ENCODE measurements at regions not wholly inside any gene's neighbourhood (a gene's known extent, or its start where the extent isn't known, plus 50 kb on each side); places are given as distances from the start of the nearest gene placed in this dataset.

- Histone ChIP-seq H3K36me3 (ENCODE audit: control insufficient read depth in 4 of 4, insufficient read depth in 3 of 4, low read depth in 1 of 4, low read length in 3 of 4) (no peaks in the 10 kb centered on the region), H3K27me3 (ENCODE audit: control insufficient read depth in 4 of 4, insufficient read depth in 4 of 4, low read length in 3 of 4) (no peaks in the 10 kb centered on the region), H3K4me3 (ENCODE audit: low read depth in 1 of 3, low read length in 3 of 3) (no peak overlapping the region), H3K9ac (ENCODE audit: low read depth in 1 of 2, low read length in 2 of 2) (no peak overlapping the region), H3K27ac (ENCODE audit: low read depth in 1 of 2, low read length in 2 of 2) (no peak overlapping the region), H3K4me1 (ENCODE audit: control insufficient read depth in 4 of 4, insufficient read depth in 4 of 4, low read length in 3 of 4) (no peaks in the 10 kb centered on the region), H3K9me3 (ENCODE audit: control insufficient read depth in 4 of 4, low read length in 3 of 4) (no peaks in the 10 kb centered on the region)
- DNase-seq (ENCODE audit: low spot score), result no peak
- TF ChIP-seq MAX (IDR thresholded peaks at IDR 0.05) (no peak), FOXA1 (IDR thresholded peaks at IDR 0.05) (no peak), CTCF (IDR thresholded peaks at IDR 0.05; ENCODE audit: low read depth, low read length, missing input control) (no peak), TAF1 (conservative IDR thresholded peaks at IDR 0.05) (no peak), NR2F2 (IDR thresholded peaks at IDR 0.05) (no peak), EGR1 (IDR thresholded peaks at IDR 0.05; ENCODE audit: low read depth in 2 of 2) (no peak), ATF3 (IDR thresholded peaks at IDR 0.05) (no peak), HNF4G (IDR thresholded peaks at IDR 0.05) (no peak), RXRA (IDR thresholded peaks at IDR 0.05) (no peak), HNF4A (conservative IDR thresholded peaks at IDR 0.05) (no peak), RAD21 (IDR thresholded peaks at IDR 0.05) (no peak)
Observed at GRCh38 chr12:82187011-82187410, 171.2 kb downstream of the CCDC59 start.

- Histone ChIP-seq H3K9ac (ENCODE audit: low read depth in 1 of 2, low read length in 2 of 2) (no peak overlapping the region), H3K27me3 (ENCODE audit: control insufficient read depth in 4 of 4, insufficient read depth in 4 of 4, low read length in 3 of 4) (no peaks in the 10 kb centered on the region), H3K27ac (ENCODE audit: low read depth in 1 of 2, low read length in 2 of 2) (no peak overlapping the region), H3K9me3 (ENCODE audit: control insufficient read depth in 4 of 4, low read length in 3 of 4) (no peaks in the 10 kb centered on the region), H3K4me3 (ENCODE audit: low read depth in 1 of 3, low read length in 3 of 3) (no peak overlapping the region), H3K36me3 (ENCODE audit: control insufficient read depth in 4 of 4, insufficient read depth in 3 of 4, low read depth in 1 of 4, low read length in 3 of 4) (no peaks in the 10 kb centered on the region), H3K4me1 (ENCODE audit: control insufficient read depth in 4 of 4, insufficient read depth in 4 of 4, low read length in 3 of 4) (no peaks in the 10 kb centered on the region)
- 77% methylated on average over 6 of the region's 6 CpGs for WGBS
- TF ChIP-seq GABPA (IDR thresholded peaks at IDR 0.05 in 1 of 2, conservative IDR thresholded peaks at IDR 0.05 in 1 of 2), result no peak
- TF ChIP-seq HNF4A (conservative IDR thresholded peaks at IDR 0.05), result no peak
- TF ChIP-seq TAF1 (conservative IDR thresholded peaks at IDR 0.05), result no peak
- TF ChIP-seq MAX (IDR thresholded peaks at IDR 0.05), result no peak
- no peak for TF ChIP-seq RXRA (IDR thresholded peaks at IDR 0.05)
- no peak for TF ChIP-seq JUND (IDR thresholded peaks at IDR 0.05)
- no peak for TF ChIP-seq SP1 (IDR thresholded peaks at IDR 0.05)
- no peak for TF ChIP-seq EGR1 (IDR thresholded peaks at IDR 0.05; ENCODE audit: low read depth in 2 of 2)
- no peak for TF ChIP-seq ATF3 (IDR thresholded peaks at IDR 0.05)
- no peak for TF ChIP-seq HNF4G (IDR thresholded peaks at IDR 0.05)
- no peak for TF ChIP-seq YY1 (IDR thresholded peaks at IDR 0.05)
- no peak for TF ChIP-seq REST (IDR thresholded peaks at IDR 0.05)
- no peak for TF ChIP-seq ZBTB33 (IDR thresholded peaks at IDR 0.05)
- TF ChIP-seq FOXA2 (IDR thresholded peaks at IDR 0.05), result no peak
- TF ChIP-seq NR2F2 (IDR thresholded peaks at IDR 0.05), result no peak
- no peak for TF ChIP-seq CTCF (IDR thresholded peaks at IDR 0.05; ENCODE audit: low read depth, low read length, missing input control)
- DNase-seq (ENCODE audit: low spot score), result no peak
Observed at GRCh38 chr12:82186282-82186681, 171.9 kb downstream of the CCDC59 start.
